SK-N-SH treated with all-trans-retinoic acid at 6 μM for 48 hours (cell line): ENCODE measurements at regions not wholly inside any gene's neighbourhood (a gene's known extent, or its start where the extent isn't known, plus 50 kb on each side); places are given as distances from the start of the nearest gene placed in this dataset.

Experiments
- ATAC-seq: fragments of 200-7000 bp; cut with Tn5 transposase; 3 replicates; pipeline ENCODE4 v1.9.1; 2020; ENCODE audit warnings: mild to moderate bottlenecking, moderate library complexity
- ARNTL ChIP-seq: fragments of 450-650 bp; formaldehyde crosslinking; IDR thresholded peaks from 2 replicates; pipeline ENCODE4 v1.5.0; 2020; ENCODE audit warnings: low read depth, mild to moderate bottlenecking, moderate library complexity, borderline replicate concordance
- BACH2 ChIP-seq: fragments of 250-450 bp; sonication (Bioruptor Pico); IDR thresholded peaks from 2 replicates; pipeline ENCODE4 v1.9.0; 2021; ENCODE audit warnings: mild to moderate bottlenecking, borderline replicate concordance
- CSDC2 ChIP-seq: fragments of 250-450 bp; sonication (Bioruptor Pico); IDR thresholded peaks from 2 replicates; pipeline ENCODE4 v1.5.0; 2020; ENCODE audit warnings: mild to moderate bottlenecking, moderate library complexity
- ESRRG ChIP-seq: fragments of 250-450 bp; sonication (Bioruptor Pico); IDR thresholded peaks from 2 replicates; pipeline ENCODE4 v1.6.1; 2021; ENCODE audit warnings: mild to moderate bottlenecking
- ISL1 ChIP-seq: fragments of 250-450 bp; sonication (Bioruptor Pico); IDR thresholded peaks from 2 replicates; pipeline ENCODE4 v2.1.2; 2022; ENCODE audit warnings: mild to moderate bottlenecking, moderate library complexity
- OSR1 ChIP-seq: fragments of 250-450 bp; sonication (Bioruptor Pico); IDR thresholded peaks from 2 replicates; pipeline ENCODE4 v1.8.0; 2022; ENCODE audit warnings: moderate library complexity, mild to moderate bottlenecking, inconsistent platforms
- PPARA ChIP-seq: fragments of 250-450 bp; sonication (Bioruptor Pico); IDR thresholded peaks from 2 replicates; pipeline ENCODE4 v1.5.0; 2020; ENCODE audit warnings: mild to moderate bottlenecking, borderline replicate concordance
- RARB ChIP-seq: fragments of 250-450 bp; sonication (Bioruptor Pico); IDR thresholded peaks from 2 replicates; pipeline ENCODE4 v1.8.0; 2021; ENCODE audit warnings: mild to moderate bottlenecking, moderate library complexity
- SNAI2 ChIP-seq: fragments of 250-450 bp; sonication (Bioruptor Pico); IDR thresholded peaks from 2 replicates; pipeline ENCODE4 v1.5.0; 2020; ENCODE audit warnings: mild to moderate bottlenecking, moderate library complexity
- TCF4 ChIP-seq: fragments of 250-450 bp; sonication (Bioruptor Pico); IDR thresholded peaks from 2 replicates; pipeline ENCODE4 v1.8.0; 2021; ENCODE audit warnings: mild to moderate bottlenecking, moderate library complexity, borderline replicate concordance
- TOX ChIP-seq: fragments of 250-450 bp; sonication (Bioruptor Pico); IDR thresholded peaks from 2 replicates; pipeline ENCODE4 v1.8.0; 2021; ENCODE audit warnings: mild to moderate bottlenecking, moderate library complexity, borderline replicate concordance
- ZC3H10 ChIP-seq: fragments of 250-450 bp; sonication (Bioruptor Pico); IDR thresholded peaks from 2 replicates; pipeline ENCODE4 v1.5.1; 2021; ENCODE audit warnings: mild to moderate bottlenecking, moderate library complexity
- ZFP30 ChIP-seq: fragments of 450-650 bp; formaldehyde crosslinking; IDR thresholded peaks from 2 replicates; pipeline ENCODE4 v1.5.0; 2022; ENCODE audit warnings: mild to moderate bottlenecking, moderate library complexity
- ZNF565 ChIP-seq: fragments of 450-650 bp; formaldehyde crosslinking; conservative IDR thresholded peaks from 2 replicates; pipeline ENCODE4 v1.5.0; 2020; ENCODE audit warnings: low read depth, mild to moderate bottlenecking, moderate library complexity
- ZNF70 ChIP-seq: fragments of 450-650 bp; formaldehyde crosslinking; IDR thresholded peaks from 2 replicates; pipeline ENCODE4 v1.5.0; 2020; ENCODE audit warnings: mild to moderate bottlenecking, moderate library complexity
- ZNF8 ChIP-seq: fragments of 450-650 bp; formaldehyde crosslinking; IDR thresholded peaks from 2 replicates; pipeline ENCODE4 v1.5.0; 2020; ENCODE audit warnings: mild to moderate bottlenecking, moderate library complexity
- TF ChIP-seq, protein P1 (sequence below): fragments of 250-450 bp; sonication (Bioruptor Pico); IDR thresholded peaks from 2 replicates; pipeline ENCODE4 v1.5.1; 2021; ENCODE audit warnings: mild to moderate bottlenecking, moderate library complexity
- TF ChIP-seq, protein P2 (sequence below): fragments of 250-450 bp; sonication (Bioruptor Pico); IDR thresholded peaks from 2 replicates; pipeline ENCODE4 v1.8.0; 2020; ENCODE audit warnings: mild to moderate bottlenecking, moderate library complexity, borderline replicate concordance
- TF ChIP-seq, protein P3 (sequence below): fragments of 250-450 bp; sonication (Bioruptor Pico); IDR thresholded peaks from 2 replicates; pipeline ENCODE4 v1.5.0; 2020; ENCODE audit warnings: mild to moderate bottlenecking, moderate library complexity
- TF ChIP-seq, protein P4 (sequence below): fragments of 250-450 bp; sonication (Bioruptor Pico); IDR thresholded peaks from 2 replicates; pipeline ENCODE4 v1.8.0; 2021; ENCODE audit warnings: low read depth, mild to moderate bottlenecking, moderate library complexity, borderline replicate concordance
- TF ChIP-seq, protein P5 (sequence below): fragments of 250-450 bp; sonication (Bioruptor Pico); IDR thresholded peaks from 2 replicates; pipeline ENCODE4 v1.5.1; 2020; ENCODE audit warnings: low read depth, mild to moderate bottlenecking, moderate library complexity

DNA sequence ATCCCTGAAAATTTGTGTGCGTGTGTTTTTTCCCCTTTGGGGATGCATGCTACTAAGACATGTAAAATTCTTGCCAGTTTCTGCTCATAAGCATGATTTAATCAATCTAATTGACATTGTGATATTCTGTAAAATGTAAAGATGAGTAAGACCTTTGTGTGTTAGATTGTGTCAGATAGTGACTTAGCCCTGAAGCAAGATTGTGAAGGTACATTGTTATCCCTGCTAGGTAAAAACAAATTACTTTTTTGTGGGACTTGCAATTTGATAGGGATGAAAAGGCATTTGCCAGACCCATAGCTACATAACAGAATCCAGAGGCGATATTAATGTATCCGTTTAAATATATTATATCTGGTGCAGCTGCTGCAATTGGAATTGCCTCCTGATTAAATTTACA lies 338.0 kb downstream of the RWDD3 start:
- no peak for TF ChIP-seq OSR1 (CRISPR knock-in tag)
- no peak for TF ChIP-seq ZFP30
- no peak for TF ChIP-seq SNAI2 (CRISPR knock-in tag)
- no peak for TF ChIP-seq ZC3H10
- no peak for TF ChIP-seq RARB
- TF ChIP-seq BACH2 (CRISPR knock-in tag) = no peak
- TF ChIP-seq, protein P1, sequence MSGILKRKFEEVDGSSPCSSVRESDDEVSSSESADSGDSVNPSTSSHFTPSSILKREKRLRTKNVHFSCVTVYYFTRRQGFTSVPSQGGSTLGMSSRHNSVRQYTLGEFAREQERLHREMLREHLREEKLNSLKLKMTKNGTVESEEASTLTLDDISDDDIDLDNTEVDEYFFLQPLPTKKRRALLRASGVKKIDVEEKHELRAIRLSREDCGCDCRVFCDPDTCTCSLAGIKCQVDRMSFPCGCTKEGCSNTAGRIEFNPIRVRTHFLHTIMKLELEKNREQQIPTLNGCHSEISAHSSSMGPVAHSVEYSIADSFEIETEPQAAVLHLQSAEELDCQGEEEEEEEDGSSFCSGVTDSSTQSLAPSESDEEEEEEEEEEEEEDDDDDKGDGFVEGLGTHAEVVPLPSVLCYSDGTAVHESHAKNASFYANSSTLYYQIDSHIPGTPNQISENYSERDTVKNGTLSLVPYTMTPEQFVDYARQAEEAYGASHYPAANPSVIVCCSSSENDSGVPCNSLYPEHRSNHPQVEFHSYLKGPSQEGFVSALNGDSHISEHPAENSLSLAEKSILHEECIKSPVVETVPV (CRISPR knock-in tag) = no peak
- TF ChIP-seq, protein P2, sequence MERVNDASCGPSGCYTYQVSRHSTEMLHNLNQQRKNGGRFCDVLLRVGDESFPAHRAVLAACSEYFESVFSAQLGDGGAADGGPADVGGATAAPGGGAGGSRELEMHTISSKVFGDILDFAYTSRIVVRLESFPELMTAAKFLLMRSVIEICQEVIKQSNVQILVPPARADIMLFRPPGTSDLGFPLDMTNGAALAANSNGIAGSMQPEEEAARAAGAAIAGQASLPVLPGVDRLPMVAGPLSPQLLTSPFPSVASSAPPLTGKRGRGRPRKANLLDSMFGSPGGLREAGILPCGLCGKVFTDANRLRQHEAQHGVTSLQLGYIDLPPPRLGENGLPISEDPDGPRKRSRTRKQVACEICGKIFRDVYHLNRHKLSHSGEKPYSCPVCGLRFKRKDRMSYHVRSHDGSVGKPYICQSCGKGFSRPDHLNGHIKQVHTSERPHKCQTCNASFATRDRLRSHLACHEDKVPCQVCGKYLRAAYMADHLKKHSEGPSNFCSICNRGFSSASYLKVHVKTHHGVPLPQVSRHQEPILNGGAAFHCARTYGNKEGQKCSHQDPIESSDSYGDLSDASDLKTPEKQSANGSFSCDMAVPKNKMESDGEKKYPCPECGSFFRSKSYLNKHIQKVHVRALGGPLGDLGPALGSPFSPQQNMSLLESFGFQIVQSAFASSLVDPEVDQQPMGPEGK = no peak
- TF ChIP-seq TOX (CRISPR knock-in tag) = no peak
- TF ChIP-seq PPARA (CRISPR knock-in tag) = no peak
- TF ChIP-seq ZNF70 (CRISPR knock-in tag) = no peak
- TF ChIP-seq CSDC2 (CRISPR knock-in tag) = no peak
- no peak for TF ChIP-seq ESRRG
- no peak for TF ChIP-seq ZNF8
- no peak for TF ChIP-seq ZNF565 (CRISPR knock-in tag)
- TF ChIP-seq, protein P3, sequence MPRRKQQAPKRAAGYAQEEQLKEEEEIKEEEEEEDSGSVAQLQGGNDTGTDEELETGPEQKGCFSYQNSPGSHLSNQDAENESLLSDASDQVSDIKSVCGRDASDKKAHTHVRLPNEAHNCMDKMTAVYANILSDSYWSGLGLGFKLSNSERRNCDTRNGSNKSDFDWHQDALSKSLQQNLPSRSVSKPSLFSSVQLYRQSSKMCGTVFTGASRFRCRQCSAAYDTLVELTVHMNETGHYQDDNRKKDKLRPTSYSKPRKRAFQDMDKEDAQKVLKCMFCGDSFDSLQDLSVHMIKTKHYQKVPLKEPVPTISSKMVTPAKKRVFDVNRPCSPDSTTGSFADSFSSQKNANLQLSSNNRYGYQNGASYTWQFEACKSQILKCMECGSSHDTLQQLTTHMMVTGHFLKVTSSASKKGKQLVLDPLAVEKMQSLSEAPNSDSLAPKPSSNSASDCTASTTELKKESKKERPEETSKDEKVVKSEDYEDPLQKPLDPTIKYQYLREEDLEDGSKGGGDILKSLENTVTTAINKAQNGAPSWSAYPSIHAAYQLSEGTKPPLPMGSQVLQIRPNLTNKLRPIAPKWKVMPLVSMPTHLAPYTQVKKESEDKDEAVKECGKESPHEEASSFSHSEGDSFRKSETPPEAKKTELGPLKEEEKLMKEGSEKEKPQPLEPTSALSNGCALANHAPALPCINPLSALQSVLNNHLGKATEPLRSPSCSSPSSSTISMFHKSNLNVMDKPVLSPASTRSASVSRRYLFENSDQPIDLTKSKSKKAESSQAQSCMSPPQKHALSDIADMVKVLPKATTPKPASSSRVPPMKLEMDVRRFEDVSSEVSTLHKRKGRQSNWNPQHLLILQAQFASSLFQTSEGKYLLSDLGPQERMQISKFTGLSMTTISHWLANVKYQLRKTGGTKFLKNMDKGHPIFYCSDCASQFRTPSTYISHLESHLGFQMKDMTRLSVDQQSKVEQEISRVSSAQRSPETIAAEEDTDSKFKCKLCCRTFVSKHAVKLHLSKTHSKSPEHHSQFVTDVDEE = no peak
- TF ChIP-seq ISL1 = no peak
- TF ChIP-seq, all 23 proteins: peak for 0
- ATAC-seq = no peak

DNA sequence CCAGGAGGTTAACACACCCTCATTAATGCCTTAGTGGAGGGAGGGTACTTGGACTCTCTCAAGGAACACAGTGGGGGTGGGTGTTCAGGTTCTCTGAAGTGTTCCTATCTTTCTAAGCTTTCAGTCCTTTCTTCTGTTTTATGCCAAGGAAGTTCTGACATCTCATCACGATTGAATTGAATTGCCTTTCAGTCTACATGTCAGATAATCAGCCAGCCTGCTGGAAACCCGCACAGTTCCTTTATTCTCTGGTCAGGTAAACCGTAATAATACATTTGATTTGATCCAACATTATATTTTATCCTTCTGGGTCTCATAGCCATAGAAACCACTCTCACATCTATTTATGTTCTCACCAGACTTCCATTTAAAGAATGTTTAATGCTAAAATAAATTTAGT lies 339.0 kb downstream of the RWDD3 start:
- ATAC-seq = no peak
- no peak for TF ChIP-seq ZNF565 (CRISPR knock-in tag)
- TF ChIP-seq ARNTL (CRISPR knock-in tag) = no peak
- TF ChIP-seq, protein P3 = no peak
- TF ChIP-seq, protein P1 (CRISPR knock-in tag) = no peak

DNA sequence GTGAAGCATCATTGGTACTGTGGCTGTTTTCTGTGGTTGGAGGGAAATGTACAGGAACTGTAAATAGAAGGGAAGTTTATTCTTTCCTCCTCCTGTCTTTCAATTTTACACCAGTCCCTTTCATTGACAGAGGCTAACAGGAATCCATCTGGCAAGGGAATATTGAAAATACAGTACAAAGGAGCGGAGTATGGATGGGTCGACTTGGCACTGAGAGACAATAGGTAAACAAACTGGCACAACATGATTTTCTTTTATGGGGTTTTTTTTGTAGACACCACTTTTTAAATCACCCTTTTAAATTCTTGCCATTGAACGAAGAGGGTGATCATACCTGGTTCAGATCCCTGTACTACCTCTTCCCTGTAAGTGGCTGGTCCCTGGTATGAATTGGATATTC lies 341.3 kb downstream of the RWDD3 start:
- ATAC-seq = no peak
- TF ChIP-seq, protein P4, sequence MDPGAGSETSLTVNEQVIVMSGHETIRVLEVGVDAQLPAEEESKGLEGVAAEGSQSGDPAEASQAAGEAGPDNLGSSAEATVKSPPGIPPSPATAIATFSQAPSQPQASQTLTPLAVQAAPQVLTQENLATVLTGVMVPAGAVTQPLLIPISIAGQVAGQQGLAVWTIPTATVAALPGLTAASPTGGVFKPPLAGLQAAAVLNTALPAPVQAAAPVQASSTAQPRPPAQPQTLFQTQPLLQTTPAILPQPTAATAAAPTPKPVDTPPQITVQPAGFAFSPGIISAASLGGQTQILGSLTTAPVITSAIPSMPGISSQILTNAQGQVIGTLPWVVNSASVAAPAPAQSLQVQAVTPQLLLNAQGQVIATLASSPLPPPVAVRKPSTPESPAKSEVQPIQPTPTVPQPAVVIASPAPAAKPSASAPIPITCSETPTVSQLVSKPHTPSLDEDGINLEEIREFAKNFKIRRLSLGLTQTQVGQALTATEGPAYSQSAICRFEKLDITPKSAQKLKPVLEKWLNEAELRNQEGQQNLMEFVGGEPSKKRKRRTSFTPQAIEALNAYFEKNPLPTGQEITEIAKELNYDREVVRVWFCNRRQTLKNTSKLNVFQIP (CRISPR knock-in tag) = no peak
- TF ChIP-seq, protein P5, sequence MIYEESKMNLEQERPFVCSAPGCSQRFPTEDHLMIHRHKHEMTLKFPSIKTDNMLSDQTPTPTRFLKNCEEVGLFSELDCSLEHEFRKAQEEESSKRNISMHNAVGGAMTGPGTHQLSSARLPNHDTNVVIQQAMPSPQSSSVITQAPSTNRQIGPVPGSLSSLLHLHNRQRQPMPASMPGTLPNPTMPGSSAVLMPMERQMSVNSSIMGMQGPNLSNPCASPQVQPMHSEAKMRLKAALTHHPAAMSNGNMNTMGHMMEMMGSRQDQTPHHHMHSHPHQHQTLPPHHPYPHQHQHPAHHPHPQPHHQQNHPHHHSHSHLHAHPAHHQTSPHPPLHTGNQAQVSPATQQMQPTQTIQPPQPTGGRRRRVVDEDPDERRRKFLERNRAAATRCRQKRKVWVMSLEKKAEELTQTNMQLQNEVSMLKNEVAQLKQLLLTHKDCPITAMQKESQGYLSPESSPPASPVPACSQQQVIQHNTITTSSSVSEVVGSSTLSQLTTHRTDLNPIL (CRISPR knock-in tag) = no peak
- TF ChIP-seq ARNTL (CRISPR knock-in tag) (no peak), ESRRG (no peak), TCF4 (no peak), OSR1 (CRISPR knock-in tag) (no peak)
- TF ChIP-seq, protein P1 (CRISPR knock-in tag) = no peak
